ENCODE measurements at regions not wholly inside any gene's neighbourhood (a gene's known extent, or its start where the extent isn't known, plus 50 kb on each side); places are given as distances from the start of the nearest gene placed in this dataset.
"Not testable (repeated sequence)": the region's sequence is repeated elsewhere in the genome, so short reads cannot be mapped to it uniquely, and the experiment has no call there.

GRCh38 chr12:131497966-131498365, 212.9 kb upstream of the SFSWAP start:
- no peak for DNase-seq

- DNase-seq = peak; percentile 28 to 38 (median 31)
Observed at GRCh38 chr12:131499160-131499863, 211.6 kb upstream of the SFSWAP start.

- DNase-seq = no peak
Observed at GRCh38 chr12:131499864-131500190, 211.1 kb upstream of the SFSWAP start.

DNA sequence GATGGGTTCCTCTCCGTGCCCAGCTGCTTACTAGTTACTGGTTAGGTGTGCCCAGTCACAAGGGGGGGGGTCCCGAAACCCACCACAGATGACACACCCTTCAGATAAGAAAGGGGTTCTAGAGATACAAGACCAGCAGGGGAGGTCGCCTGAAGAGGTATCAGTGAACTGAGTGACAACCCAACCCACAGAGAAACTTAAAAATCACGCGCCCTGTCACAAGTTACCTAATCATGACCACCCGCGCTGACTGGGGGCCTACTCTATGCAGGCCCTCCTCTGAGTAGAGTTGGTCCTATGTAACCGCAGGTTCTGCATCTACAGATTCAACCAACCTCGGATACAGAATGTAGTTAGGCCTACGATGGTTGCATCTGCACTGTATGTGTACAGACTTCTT, 210.3 kb upstream of the SFSWAP start:
- DNase-seq = no peak

- no peak for DNase-seq
Observed at GRCh38 chr12:131505561-131505960, 205.3 kb upstream of the SFSWAP start.

DNA sequence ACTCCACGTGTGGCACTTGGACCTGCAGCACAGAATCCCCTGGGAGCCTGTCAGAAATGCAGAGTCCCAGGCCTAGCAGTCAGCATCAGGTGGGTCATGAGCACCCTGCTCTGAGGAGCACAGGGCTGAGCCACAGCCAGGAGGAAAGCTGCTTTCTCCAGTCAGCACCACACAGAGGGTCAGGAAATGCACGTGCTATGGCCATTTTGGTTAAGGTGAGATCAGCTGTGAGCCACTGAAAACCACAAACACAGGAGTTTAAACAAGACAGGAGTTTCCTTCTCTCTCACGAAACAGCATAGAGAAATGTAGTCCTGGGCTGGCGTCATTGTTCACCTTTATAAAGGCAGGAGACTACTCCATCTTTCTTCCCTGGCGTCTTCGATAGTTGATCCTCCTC, 204.5 kb upstream of the SFSWAP start:
- no peak for DNase-seq

DNA sequence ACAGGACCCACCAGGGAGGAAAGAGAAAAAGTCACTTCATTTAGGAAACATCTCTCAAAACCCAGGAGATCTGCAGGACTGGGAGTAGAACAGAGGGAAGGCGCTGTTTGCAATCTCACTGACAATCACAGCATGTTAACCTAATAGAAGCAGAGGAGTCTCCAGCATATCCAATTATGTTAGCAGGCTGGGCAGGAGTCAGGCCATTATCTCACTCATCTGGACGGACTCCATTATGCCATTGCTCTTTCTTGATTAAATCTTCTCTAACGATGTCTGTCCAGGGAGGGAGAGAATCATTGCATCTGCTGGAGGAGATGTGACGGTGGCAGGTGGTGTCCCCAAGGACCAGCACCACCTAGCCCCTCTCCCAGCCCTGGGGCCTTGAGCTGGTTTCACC, 203.8 kb upstream of the SFSWAP start:
- DNase-seq = no peak

GRCh38 chr12:131507881-131508280, 203.0 kb upstream of the SFSWAP start:
- DNase-seq = no peak

GRCh38 chr12:131509701-131510100, 201.2 kb upstream of the SFSWAP start:
- DNase-seq = peak; percentile 55 to 65 (median 58)

GRCh38 chr12:131510431-131510830, 200.5 kb upstream of the SFSWAP start:
- no peak for DNase-seq

GRCh38 chr12:131511391-131511802, 199.5 kb upstream of the SFSWAP start:
- DNase-seq = peak; percentile 92 to 95 (median 95)

GRCh38 chr12:131511803-131512561, 198.9 kb upstream of the SFSWAP start:
- peak in 2 of 3 donors; percentile 21 to 28 for DNase-seq

- no peak for DNase-seq
Observed at GRCh38 chr12:131513606-131514005, 197.3 kb upstream of the SFSWAP start.

GRCh38 chr12:131520553-131520952, 190.3 kb upstream of the SFSWAP start:
- DNase-seq = not testable (repeated sequence)

- DNase-seq = no peak
Observed at GRCh38 chr12:131521326-131521725, 189.6 kb upstream of the SFSWAP start.

DNA sequence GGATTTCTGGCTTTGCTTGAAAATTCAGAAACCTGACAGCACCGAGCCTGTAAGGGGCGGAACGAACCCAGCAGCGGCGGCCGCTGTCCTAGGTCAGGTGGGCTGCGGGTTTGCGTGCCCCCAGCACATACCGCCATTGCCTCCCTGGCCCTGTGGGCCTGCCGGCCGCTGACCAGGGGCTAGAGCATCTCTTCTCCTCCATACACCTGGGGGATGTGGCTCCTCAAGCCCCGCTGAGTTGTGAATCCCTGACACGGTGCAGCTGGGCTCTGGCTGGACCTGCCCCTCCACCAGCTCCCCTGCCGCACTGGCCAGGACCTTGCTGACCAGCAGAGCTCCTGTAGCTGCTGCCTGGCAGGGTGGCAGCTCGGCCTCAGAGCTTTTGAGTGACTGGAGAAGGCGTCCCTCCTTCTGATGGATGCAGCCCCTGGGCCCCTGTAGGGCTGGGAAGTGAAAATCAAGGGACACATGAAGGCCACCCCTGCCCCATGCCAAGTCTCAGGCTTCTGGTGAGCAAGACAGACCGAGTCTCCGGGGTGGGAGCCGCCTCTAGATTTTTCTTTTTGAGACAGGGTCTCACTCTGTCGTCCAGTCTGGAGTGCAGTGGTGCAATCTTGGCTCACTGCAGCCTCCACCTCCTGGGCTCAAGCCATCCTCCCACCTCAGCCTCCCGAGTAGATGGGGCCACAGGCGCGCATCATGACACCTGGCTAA, 184.9 kb upstream of the SFSWAP start:
- DNase-seq = no peak

GRCh38 chr12:131527092-131527491, 183.8 kb upstream of the SFSWAP start:
- DNase-seq = no peak

DNA sequence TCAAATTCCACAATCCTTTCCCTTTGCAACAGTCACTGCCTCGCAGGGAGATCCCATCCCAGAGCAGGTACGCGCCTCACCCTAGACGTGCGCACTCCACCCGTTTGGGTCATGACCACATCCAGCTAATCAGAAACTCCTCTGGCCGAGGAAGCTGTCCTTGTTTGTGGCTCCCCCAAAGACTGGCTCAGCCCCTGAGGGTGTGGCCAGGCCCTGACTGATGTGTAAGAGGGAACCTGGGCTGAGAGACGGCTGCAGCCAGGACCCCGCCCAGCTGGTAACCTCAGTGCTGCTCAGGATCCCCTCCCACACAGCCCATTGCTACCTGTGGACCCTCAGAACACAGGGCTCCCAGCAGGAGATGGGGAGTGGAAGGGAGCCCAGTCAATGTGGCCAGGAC, 183.2 kb upstream of the SFSWAP start:
- DNase-seq = no peak

DNA sequence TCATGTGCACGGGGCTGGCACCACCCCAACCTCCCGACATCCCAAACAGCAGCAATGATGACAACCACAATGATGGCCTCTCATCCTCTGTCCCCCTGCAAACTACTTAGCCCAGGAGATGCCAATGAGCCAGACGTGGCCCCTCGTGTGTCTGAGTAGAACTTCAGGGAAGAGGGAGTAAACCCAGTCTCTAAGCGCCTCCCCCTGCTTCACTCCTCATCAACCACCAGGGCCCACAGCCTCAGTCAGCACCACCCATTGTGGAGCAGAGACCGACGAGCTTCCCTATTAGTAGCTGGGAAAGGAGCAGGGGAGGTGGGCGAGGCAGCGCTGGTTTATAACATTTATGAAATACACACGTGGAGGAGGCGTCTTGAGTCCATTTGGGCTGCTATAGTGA, 182.7 kb upstream of the SFSWAP start:
- DNase-seq = no peak

DNA sequence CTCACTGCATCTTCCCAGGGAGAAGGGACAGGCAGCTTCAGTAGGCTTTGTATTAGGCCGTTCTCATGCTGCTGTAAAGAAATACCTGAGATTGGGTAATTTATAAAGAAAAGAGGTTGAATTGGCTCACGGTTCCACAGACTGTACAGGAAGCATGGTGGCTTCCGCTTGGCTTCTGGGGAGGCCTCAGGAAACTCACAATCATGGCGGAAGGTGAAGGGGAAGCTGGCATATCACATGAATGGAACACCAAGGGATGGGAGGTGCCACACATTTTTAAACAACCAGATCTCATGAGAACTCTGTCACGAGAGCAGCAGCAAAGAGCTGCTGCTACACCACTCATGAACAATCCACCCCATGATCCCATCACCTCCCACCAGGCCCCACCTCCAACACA, 182.2 kb upstream of the SFSWAP start:
- no peak for DNase-seq

- DNase-seq = no peak
Observed at GRCh38 chr12:131529196-131530040, 181.5 kb upstream of the SFSWAP start.

DNA sequence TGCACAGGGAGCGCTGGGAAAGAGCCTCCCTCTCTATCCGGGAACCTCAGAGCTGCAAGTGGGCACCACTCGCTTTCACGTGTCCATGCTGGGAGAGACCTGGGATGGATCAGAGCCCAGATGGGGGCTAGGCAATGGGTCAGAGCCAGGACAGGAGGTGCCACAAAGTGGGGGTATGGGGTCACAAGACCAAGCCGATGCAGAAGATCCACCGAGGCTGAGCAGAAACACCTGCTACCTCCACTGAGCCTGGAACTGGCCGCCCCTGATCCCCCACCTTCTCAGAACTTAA, 180.9 kb upstream of the SFSWAP start:
- no peak for DNase-seq

- DNase-seq = no peak
Observed at GRCh38 chr12:131530422-131530821, 180.5 kb upstream of the SFSWAP start.
